HG03095 (cell line): ENCODE measurements at regions not wholly inside any gene's neighbourhood (a gene's known extent, or its start where the extent isn't known, plus 50 kb on each side); places are given as distances from the start of the nearest gene placed in this dataset.
"Not testable (repeated sequence)": the region's sequence is repeated elsewhere in the genome, so short reads cannot be mapped to it uniquely, and the experiment has no call there.

Source experiments
- ATAC-seq: cut with Tn5 transposase; IDR thresholded peaks from one replicate; pipeline ENCODE4 v1.9.1; 2021; ENCODE audit warnings: moderate library complexity; ENCODE audit not compliant: unreplicated experiment

DNA sequence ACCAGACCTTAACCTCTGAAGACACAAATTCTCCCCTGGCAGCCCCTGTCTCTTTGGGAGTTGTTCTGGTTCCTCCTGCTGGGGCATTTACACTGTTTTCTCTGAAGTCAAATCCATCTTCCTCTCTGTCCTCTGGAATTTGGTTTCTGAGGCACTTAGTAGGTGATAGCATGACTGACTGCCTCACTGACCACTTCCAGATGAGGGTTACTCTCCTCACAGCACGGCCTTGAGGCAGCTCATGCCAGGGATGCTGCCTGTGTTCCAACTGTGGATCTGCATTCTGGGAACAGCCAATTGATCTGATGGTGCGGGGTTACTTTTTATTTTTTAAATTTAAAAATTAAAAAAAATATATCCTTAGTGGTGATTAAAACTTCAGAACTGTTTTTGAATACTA is 140.9 kb upstream of the ROPN1 start:
- ATAC-seq: no peak

DNA sequence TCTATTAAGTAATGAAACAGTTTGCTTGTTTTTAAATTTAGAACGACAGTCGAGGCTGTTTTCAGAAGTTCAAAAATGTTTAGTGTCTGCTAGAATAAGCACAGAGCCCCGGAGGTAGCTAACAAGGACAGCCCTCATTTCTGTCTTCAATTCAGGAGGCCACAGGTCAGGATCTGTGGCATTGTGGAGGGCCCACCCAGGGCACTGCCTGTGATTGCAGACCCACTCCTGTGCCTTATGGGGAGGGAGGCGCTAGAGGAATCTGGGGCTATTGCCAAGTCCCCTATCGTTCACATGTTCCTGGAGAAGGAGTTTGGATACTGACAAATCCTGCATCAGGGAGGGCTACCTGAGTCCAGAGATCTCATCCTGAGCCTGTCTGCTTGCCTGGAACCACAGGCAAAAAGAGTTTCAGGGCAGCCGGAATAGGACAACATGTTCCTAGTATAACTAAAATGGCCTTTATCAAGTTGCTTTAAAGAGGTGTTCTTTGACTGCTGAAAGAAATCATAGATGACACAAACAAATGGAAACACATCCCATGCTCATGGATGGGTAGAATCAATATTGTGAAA is 141.5 kb upstream of the ROPN1 start:
- no peak for ATAC-seq

DNA sequence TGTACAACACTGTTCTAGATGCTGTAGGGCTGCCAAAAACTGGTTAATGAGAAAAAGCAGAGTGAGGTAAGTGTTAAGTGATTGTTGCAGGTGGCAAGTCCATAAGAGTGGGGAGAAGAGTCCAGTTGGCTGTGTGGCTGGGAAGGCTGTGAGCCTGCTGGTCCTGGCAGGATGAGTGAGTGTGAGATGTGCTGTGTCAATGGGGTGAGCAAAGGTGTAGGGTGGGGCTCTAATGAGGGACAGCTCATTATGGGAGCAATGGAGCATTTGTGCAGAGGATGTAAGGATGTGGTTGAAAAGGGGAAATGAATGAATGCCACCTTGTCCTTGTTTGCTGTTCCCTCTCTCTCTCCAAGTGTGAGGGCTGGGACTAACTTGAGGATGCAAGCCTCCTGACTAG is 145.3 kb upstream of the ROPN1 start:
- ATAC-seq: no peak

DNA sequence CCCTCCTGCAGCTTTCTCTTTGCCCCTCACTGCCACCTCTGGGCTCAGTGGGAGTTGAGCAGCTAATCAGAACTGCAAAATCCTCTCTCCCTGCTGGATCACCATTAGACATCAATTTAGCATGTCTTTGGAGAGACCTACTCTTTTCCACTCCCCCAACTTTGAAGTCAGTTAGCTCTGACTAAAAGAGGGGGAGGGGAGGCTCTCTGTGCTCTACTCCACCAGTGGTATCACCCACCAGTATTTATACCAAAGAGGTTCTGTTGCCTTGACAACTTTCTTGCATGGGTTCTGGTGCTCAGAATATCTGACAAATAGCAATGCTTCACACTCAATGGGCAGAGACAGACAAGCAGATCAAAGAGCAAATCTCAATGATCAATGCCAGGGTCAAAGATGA is 146.2 kb upstream of the ROPN1 start:
- ATAC-seq: no peak

DNA sequence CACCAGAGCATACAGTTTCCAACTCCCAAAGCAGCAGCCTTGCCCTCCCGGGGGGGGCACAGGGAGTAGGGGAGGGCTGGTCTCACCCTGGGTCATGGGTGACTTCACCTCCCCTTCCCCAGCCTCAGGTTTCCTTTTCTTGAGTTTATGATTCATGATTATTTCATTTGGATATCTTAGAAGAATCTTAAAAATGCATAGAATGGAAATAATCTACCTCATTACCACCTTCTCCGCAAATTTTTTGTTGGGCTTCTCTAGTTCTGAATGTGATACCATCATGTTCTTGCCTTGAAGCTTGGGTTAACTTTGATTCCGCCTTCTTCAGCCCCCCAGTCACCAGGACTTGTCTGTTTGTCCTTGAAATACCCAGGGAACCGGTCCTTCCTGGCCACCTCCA is 148.8 kb upstream of the ROPN1 start:
- no peak for ATAC-seq

DNA sequence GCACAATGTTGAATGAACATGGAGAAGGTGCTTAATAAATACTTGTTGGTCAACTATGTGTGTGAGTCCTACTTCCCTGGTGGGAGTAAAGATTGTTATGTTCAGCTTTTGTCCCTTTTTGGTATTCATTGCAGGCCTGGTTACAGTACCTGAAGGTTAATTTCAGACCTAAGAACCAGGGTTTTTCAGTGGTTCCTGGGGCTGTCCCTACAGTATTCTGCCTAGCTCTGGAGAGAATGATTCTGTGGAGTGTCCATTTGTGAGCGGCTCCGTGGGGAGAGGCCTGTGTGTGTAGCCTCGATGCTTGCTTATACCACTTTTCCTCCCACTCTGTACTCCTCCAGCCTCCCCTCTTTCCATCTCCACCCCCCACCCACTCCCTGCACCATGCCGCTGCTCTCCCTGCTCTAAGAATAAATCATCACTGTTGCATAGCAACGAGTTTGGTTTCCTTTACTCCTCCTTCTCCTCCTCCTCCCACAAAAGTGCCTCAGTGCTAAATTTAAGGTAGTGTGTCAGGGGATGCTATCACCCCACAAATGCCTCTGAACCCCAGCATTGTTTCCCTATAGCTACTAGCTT is 150.6 kb upstream of the ROPN1 start:
- ATAC-seq: no peak

DNA sequence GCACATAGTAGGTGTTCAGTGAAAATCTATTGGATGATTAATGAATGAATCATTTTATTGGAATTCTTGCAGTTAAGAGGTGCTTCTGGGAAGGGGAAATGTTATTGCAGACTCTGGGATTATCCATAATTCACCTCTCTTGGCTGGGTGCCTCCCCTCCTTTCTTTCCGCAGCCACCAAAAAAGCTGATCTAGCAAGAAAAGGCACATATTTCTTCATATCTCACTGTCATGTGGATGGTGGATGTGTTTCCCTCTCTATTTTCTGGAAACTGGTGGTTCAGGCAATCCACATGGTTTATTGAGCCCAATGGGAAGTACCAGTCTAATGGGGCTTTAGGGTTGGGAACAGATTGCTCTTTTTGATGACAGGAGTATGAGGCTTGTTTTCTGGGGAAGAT is 151.1 kb upstream of the ROPN1 start:
- ATAC-seq: no peak

DNA sequence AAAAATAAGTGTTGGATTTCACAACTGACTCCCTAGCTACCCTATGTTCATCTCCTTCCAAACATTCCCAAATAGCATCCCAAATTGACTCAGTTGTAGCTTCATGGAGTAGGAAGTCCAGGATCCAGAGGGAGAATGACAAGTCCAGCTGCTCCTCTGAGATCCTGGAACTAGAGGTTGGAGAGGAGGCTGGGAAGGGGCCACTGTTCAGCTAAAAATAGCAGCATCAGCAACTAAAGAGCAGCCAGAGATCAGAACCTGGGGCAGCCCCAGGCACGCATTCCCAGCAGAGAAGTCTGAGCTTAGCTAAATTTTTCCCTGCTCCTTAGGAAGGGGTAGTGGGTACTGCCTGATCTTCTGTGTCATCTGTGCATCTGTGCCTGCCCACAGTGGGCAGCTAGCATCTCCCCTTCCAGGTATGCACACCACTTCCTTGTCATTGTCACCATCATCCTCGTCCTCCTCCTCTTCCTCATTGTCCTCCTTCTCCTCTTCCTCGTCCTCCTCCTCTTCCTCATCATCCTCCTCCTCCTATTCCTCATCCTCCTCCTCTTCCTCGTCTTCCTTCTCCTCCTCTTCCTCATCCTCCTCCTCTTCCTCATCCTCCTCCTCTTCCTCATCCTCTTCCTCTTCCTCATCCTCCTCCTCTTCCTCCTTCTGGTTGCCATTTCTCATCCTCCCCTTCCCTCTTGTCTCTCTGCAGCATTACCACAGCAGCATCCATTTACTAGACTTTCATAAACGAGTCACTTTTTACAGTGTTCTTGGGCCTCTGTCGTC is 152.3 kb upstream of the ROPN1 start:
- no peak for ATAC-seq

DNA sequence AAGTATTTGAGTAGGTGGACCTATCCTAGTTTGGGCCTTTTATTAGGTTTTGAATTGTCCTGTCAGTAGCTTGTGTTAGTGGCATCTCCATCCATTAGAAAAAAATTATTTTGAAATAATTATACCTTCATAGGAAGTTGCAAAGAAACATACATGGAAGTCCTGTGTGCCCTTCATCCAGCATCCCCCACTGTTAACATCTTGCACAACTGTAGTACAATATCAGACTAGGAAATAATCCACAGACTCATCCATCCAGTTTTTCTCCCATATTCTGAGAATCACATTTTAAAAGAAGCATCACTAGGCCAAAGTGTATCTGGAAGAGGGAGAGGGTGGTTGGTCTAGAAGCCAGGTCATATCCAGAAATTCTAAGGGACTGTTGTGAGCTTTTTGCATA is 155.5 kb upstream of the ROPN1 start:
- no peak for ATAC-seq

DNA sequence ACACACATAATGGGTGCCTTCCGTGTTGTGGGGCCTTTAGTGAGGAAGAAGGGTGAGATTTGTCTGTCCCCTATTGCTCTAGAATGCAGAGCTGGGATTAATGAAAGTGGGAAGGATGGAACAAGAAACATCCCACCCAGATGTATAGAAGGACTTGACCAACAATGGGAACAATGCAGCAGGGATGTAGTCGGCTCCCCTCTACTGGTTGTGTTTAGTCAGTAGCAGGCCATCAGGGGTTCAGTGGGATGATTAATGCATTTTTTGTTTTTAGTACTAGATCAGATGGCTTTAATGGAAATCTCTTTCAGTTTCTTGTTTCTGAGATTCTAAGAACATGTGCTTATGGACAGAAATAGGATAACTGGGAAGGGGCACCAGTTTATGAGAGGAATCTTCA is 156.0 kb upstream of the ROPN1 start:
- no peak for ATAC-seq

DNA sequence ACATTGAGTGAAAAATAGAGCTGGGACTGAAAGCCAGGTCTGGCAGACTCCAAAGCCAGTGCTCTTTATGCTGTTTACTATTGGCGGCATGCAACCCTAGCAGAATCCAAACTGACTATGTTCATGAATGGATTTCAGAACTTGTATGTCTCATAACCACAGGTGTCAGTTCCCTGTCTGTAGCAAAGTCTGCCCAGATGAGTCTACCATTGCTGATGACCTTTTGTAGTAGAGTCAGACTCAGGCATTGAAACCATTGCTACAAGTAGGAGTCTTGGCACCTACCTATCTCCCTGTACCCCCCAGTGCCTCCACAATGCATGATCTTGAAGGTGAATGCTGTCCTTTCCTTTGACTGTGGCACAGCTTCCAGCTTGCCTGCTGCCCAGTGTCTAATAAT is 157.2 kb upstream of the ROPN1 start:
- ATAC-seq: no peak

DNA sequence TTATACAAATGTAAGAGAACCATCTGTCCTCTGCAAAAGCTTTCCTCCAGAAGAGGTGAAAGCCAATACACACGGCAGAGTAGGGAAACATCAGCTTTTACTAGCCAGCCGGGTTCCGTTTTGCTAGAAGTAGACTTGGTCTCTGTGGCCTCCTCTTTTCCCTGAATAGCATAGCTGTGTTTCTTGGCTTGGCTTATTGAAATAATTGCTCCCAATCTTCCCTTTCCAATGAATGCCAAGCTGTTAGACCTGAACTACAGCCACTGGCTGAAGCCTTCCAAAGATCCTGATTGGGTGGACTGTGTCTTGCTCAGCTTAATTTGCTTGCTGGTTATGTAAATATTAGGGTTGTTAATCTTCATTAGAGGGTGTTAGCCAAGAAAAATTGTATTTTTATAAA is 157.8 kb upstream of the ROPN1 start:
- no peak for ATAC-seq

DNA sequence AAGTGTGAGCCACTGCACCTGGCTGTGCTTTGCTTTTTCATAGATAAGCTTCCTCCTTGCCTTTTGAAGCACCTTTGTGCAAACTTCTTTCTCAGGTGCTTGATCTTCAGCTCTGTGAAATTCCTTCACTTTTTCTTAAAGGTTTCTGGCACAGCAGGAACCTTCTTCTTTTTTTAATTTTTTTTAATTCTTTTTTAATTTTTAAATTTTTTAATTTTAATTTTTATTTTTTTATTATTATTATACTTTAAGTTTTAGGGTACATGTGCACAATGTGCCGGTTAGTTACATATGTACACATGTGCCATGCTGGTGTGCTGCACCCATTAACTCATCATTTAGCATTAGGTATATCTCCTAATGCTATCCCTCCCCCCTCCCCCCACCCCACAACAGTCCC is 161.0 kb upstream of the ROPN1 start:
- not testable (repeated sequence) for ATAC-seq

DNA sequence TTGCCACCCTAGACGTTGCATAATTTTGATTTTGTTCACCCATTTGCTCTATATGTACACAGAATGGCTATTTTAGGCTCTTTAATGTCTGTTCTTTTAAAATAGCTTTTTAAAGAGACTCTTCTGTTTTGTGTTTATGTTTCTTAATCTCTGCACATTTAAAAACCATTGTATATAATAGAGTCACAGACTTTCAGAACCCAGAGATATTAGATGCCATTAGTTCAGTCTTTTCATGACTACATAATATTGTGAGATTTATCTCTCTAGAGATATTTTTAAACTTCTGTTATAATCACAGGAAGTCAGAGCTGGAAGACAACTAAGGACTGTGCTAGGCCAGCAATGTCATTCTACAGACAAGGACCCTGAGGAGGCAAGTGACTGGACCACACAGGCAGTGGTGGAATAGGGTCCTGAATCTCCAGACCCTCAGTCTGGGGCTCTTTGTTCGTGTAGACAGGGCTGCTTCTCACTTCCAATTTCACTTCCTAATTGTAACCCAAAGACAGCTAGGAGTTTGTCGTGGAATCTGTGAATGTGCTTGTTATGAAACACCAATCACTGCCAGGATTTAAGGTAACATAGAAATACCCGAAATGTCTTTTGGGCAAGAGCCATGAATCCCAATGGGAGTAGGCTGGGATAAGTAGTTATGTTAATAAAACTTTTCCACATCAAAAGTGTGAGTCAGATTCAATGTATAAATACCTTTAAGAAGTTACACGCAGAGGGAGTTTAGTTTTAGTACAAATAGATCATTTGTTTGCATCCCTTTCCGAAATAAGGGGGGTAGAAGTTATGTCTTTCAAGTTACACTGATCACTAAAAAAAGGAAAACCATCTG is 165.2 kb upstream of the ROPN1 start:
- ATAC-seq: no peak

DNA sequence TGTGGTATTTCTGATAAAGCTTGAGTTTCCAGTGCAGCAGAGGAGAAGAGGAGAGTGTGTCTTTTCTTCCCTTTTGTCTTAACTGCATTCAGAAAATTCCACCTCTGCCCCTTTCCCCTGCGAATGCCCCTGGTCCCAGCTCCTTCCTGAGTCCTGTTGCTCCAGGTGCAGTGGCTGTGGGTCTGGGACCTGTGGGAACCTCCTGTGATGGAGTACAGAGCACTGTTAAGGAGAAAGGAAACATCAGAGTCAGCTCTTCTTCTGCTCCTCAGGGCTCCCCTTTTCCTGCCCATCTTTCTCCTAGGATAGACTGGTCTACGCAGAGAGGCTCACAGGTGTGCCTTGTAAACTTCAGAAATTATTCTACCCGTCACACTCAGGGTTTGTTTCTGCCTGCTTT is 165.8 kb upstream of the ROPN1 start:
- no peak for ATAC-seq

DNA sequence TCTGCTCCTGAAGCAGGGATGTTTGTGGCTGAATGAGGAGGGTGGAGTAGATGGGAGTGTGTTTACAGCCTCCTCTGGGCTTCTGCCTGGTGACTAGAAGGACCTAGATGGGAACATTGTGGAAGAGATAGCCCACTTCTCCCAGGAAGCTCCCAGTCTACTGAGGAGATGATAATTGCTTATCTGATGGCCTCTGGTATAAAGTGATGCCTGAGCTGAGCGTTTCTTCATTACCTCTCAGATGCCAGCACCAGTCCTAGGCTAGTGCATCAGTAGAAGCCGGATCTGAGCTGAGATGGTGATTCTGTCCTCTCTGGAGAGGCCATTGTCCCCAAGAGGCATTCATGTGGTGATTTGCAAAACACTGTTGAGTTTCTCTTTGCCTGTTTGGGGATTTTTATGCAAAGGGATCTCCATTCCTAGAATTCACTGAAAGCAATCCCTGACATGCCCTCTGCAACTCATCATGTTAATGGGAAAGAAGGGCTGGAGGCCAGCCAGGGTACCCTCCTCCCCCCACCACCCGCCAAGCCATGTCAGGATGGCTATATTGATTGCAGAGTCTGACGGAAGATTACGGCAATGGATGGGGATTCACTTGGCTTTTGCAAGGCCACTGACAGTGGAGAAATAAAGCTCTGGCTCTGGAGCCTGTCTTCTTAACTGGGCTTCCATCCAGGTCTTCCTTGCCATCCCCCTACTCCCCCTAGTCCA is 166.4 kb upstream of the ROPN1 start:
- ATAC-seq: no peak

DNA sequence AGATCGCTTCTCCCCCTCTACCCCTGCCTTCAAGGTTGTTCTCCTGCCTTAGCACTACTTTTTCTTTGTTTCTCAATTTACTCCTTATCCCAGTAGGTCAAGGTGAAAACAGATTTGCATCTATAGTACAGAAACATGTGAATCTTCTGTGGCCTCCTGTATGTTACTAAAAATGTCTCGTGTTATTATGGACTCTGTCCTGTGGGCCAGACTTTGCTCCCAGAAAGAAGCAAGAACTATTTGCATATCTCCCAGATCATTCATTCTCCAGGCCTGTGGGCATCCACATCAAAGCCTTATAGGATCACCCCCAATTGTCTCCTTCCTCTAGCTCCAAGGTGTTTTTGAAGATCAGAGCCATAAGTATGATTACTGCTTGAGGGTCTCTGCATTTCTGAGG is 169.5 kb upstream of the ROPN1 start:
- ATAC-seq: no peak

DNA sequence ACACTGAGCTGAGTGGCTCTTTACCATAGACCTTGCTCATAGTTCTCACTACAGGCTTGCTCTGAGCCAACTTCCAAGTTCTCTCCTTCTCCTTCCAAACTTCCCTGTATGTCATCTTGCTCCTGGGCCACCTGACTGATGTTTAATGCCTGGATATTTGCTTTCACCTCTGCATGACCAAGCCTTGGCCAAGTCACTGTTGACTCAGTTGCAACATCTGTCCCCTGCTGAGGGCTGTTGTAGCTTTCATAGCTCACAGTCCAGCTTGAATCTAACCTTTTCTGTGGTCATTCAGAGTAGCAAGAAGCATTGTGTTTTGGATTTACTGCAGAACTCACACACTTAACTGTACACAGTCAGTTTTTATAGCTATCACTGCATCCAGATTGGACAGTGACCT is 171.8 kb upstream of the ROPN1 start:
- no peak for ATAC-seq

DNA sequence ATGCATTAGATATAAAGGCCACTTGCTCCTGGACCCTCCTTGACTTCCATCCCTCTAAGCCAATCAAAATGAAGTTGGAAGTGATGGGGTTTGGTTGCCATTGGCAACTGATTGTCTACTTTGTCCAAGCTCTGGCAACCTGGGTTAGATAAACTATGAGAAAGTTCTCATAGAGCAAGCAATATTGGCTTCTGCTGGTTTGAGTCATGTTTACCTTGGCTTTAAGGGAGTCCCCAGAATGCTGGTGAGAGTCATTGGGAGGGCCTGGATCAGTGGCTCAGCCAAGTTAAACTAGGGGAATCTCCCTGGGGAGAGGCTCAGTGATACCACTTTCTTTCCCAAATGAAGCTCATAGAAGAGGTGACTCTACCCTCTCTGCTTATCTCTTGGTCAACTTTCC is 176.3 kb upstream of the ROPN1 start:
- no peak for ATAC-seq

DNA sequence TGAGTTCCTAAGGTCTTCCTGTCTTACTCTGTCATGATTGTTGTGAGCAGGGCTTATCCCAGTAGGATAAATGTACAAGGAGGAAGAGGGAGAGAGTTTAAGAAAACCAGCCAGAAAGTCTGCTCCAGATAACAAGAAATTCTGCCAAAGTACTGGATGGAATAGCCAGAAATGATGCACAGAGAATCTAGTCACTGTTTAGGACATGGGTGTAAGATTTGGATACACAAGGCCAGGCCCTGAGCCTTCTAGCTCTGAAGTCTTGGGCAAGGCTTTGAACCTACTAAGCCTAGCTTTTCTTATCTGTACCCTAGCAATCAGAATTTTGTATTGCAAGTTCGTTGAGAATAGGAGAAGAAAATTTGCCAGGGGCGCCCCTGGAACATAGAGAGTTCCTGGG is 180.4 kb upstream of the ROPN1 start:
- no peak for ATAC-seq

DNA sequence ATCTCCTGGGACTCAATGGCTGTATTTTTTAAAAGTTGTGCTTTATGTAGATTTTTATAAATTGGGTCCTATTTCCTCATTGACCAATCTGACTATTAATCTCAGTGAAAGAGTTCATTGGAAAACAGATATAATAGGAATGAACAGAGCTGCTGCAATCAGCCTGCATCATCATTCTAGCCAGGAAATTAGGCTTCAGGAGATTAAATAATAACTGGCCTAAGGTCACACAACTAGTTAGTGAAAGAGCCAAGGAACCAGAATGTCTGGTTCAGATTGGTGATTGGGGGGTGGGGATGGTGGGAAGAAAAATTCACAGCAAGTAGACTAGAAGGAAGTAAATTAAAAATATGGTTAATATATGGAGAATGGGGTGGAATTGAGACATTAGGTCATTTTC is 180.9 kb upstream of the ROPN1 start:
- ATAC-seq: no peak
